CD4-positive, alpha-beta memory T cell (primary cell): ENCODE measurements at regions not wholly inside any gene's neighbourhood (a gene's known extent, or its start where the extent isn't known, plus 50 kb on each side); places are given as distances from the start of the nearest gene placed in this dataset.

Experiments used
- CTCF ChIA-PET: fragments of 350-600 bp; sonication (Branson Sonifier 250); formaldehyde crosslinking; loops from one replicate; lab custom pipeline; 2021; ENCODE audit warnings: inconsistent platforms; ENCODE audit not compliant: partially characterized antibody; lab: Charles Lee
- POLR2A ChIA-PET: fragments of 350-600 bp; sonication (Branson Sonifier 250); formaldehyde crosslinking; loops from one replicate; lab custom pipeline; 2021; ENCODE audit not compliant: partially characterized antibody; lab: Charles Lee
- DNase-seq, 5 donors: peaks; one replicate each; pipeline versions ENCODE4 v3.0.0 to v3.0.0-alpha.2; 2020 to 2022; ENCODE audit warnings: mixed read lengths in 1 of 5
- H3K27ac ChIP-seq: one replicate; pipeline ENCODE4 v1.7.0; 2013; ENCODE audit warnings: low read depth, low read length
- H3K27me3 ChIP-seq: 2 replicates; pipeline ENCODE4 v1.7.0; 2013; ENCODE audit warnings: mild to moderate bottlenecking, low read length, moderate library complexity; ENCODE audit not compliant: insufficient read depth
- H3K36me3 ChIP-seq: 2 replicates; pipeline ENCODE4 v1.7.0; 2013; ENCODE audit warnings: mild to moderate bottlenecking, low read length, moderate library complexity; ENCODE audit not compliant: insufficient read depth
- H3K4me1 ChIP-seq: 2 replicates; pipeline ENCODE4 v1.7.0; 2013; ENCODE audit warnings: mild to moderate bottlenecking, low read length, moderate library complexity; ENCODE audit not compliant: insufficient read depth
- H3K4me3 ChIP-seq, 2 donors: one replicate each; pipeline ENCODE4 v1.7.0; 2013; ENCODE audit warnings: low read length in 2 of 2, mild to moderate bottlenecking in 1 of 2
- H3K9me3 ChIP-seq, 2 donors: one replicate each; pipeline ENCODE4 v1.7.0; 2013; ENCODE audit warnings: low read length in 2 of 2, control low read depth in 1 of 2; ENCODE audit not compliant: control insufficient read depth in 1 of 2
- H3K27ac Mint-ChIP-seq, 7 donors: one replicate each; pipeline ENCODE4 v1.8.0; 2020 to 2021; ENCODE audit warnings: mixed read lengths in 7 of 7, mild to moderate bottlenecking in 6 of 7, inconsistent platforms in 3 of 7, moderate library complexity in 3 of 7
- H3K27me3 Mint-ChIP-seq, 2 donors: one replicate each; pipeline ENCODE4 v1.8.0; 2020 to 2021; ENCODE audit warnings: mixed read lengths in 2 of 2
- H3K36me3 Mint-ChIP-seq, 2 donors: one replicate each; pipeline ENCODE4 v1.8.0; 2020 to 2021; ENCODE audit warnings: mixed read lengths in 2 of 2, inconsistent platforms in 1 of 2, mild to moderate bottlenecking in 1 of 2
- H3K4me1 Mint-ChIP-seq, 4 donors: one replicate each; pipeline ENCODE4 v1.8.0; 2020 to 2021; ENCODE audit warnings: mixed read lengths in 4 of 4, mild to moderate bottlenecking in 1 of 4
- H3K4me3 Mint-ChIP-seq, 8 donors: one replicate each; pipeline ENCODE4 v1.8.0; 2020 to 2021; ENCODE audit warnings: mixed read lengths in 8 of 8, mild to moderate bottlenecking in 7 of 8, moderate library complexity in 6 of 8, inconsistent platforms in 3 of 8
- H3K9me3 Mint-ChIP-seq, 8 donors: one replicate each; pipeline ENCODE4 v1.8.0; 2020 to 2021; ENCODE audit warnings: mixed read lengths in 8 of 8, mild to moderate bottlenecking in 5 of 8, inconsistent platforms in 3 of 8, moderate library complexity in 1 of 8
- intact Hi-C: fragments of 100-400 bp; cut with micrococcal nuclease; formaldehyde crosslinking; loops from one replicate; pipeline ENCODE4 v1.15.1; 2023

DNA sequence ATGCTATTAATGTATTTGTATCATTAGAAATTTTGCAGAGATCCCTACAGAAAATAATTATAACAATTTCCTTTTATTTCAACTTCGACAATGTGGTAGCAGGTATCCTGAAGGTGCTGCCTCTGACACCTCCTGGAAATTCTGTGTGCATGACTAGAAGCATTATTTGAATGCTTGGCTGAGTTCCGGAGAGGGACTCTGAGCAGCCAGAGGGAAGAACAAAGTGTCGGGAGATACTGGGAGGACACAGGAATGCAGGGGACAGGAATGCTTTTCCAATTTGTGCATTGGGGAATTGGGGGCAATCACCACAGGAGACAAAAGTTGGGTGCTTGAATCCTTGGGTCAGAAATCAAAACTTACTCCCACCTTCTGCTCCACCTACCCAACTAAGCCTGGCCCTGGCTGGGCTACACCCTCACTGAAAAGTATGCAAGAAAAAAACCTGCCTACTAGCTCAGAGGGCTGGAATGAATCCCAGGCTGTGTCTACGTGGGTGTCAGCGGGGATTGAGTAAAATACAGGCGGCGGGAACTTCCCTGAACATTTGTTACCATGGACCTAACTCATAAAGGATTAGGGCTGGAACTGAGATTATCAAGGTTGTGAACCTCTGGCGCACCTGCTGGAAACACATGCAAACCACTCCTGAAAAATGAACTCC lies 299.3 kb downstream of the SOX11 start:
- Histone ChIP-seq H3K9me3 (no peaks in the 10 kb centered on the region), H3K27ac (no peak overlapping the region), H3K4me3 (no peak overlapping the region), H3K36me3 (no peaks in the 10 kb centered on the region), H3K27me3 (no peaks in the 10 kb centered on the region), H3K4me1 (no peaks in the 10 kb centered on the region)
- H3K36me3 Mint-ChIP-seq = no peaks in the 10 kb centered on the region
- intact Hi-C loops = no loop called here
- no peaks in the 10 kb centered on the region for H3K4me1 Mint-ChIP-seq
- POLR2A ChIA-PET = no interaction called here
- CTCF ChIA-PET = no interaction called here
- H3K27ac Mint-ChIP-seq = no peak overlapping the region
- no peak for DNase-seq
- peaks cover 0 to 2% of the 10 kb centered on the region in 2 donors for H3K27me3 Mint-ChIP-seq
- peaks cover 0 to 4% (median 0%) of the 10 kb centered on the region in 8 donors for H3K9me3 Mint-ChIP-seq
- no peak overlapping the region for H3K4me3 Mint-ChIP-seq

DNA sequence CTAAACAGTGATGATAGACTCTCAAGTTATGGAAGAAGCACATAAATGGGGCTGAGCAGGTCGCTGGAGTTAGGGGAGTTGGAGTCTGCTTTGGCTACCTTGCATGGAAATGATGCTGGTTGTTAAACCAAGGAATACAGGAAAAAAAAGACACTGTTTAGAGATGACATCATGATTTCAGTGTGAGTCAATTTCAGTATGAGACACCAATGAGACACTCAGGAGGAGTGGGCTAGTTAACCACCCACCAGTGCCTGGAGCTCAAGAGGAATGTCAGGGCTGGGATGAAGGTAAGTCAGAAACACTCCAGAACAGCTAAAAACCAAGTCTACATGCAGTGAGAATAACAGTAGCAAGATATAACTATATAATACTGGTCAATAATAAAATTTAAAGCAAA lies 303.6 kb downstream of the SOX11 start:
- Histone ChIP-seq H3K27me3 (no peaks in the 10 kb centered on the region), H3K36me3 (no peaks in the 10 kb centered on the region), H3K4me1 (no peaks in the 10 kb centered on the region), H3K9me3 (no peaks in the 10 kb centered on the region), H3K27ac (no peak overlapping the region), H3K4me3 (no peak overlapping the region)
- H3K4me1 Mint-ChIP-seq = no peaks in the 10 kb centered on the region
- H3K36me3 Mint-ChIP-seq = no peaks in the 10 kb centered on the region
- POLR2A ChIA-PET = no interaction called here
- peaks cover 0 to 4% (median 1%) of the 10 kb centered on the region in 8 donors for H3K9me3 Mint-ChIP-seq
- H3K27me3 Mint-ChIP-seq = peaks cover 0 to 2% of the 10 kb centered on the region in 2 donors
- intact Hi-C loops = no loop called here
- H3K27ac Mint-ChIP-seq = no peak overlapping the region
- no peak for DNase-seq
- CTCF ChIA-PET = no interaction called here
- H3K4me3 Mint-ChIP-seq = no peak overlapping the region

DNA sequence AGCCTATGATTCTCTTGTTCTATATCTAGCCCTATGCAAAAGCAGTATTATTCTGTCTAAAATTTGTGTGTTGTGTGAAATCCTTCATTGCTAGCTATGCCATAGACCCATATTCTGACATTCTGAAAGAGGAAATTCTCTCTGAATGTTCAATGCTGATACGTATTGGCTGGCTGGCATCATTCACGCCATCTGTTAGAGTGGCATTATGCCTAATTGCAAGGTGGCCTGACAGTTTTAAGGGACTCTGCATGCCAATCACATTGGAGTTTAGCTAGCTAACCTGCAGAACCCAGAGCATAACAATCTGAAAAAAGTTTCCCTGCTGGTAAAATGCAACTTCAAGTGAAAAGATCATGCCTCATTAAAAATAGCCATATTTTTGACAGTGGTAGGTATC lies 316.0 kb downstream of the SOX11 start:
- POLR2A ChIA-PET = no interaction called here

DNA sequence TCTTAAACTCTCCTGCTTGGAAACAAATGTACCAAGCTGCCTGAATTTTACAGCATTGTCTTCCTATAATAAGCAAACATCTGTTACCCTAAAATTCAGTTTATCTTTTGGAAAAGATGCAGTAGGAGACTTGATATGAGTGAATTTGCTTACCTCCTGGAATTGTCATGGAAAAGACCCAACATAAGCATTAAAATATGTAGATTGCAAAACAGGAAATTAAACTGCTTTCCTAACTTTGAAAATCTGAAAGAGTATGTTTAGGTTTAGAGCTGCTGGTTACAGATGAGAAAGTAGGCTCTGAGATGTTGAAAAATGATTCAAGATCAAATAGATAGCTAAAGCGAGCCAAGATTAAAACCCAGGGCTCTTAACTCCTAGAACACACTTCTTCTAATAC lies 316.5 kb downstream of the SOX11 start:
- Histone ChIP-seq H3K4me1 (no peaks in the 10 kb centered on the region), H3K27me3 (no peaks in the 10 kb centered on the region), H3K9me3 (no peaks in the 10 kb centered on the region), H3K4me3 (no peak overlapping the region), H3K27ac (no peak overlapping the region), H3K36me3 (no peaks in the 10 kb centered on the region)
- intact Hi-C loops = no loop called here
- peaks cover 0 to 4% (median 2%) of the 10 kb centered on the region in 8 donors for H3K9me3 Mint-ChIP-seq
- ChIA-PET CTCF (no interaction called here), POLR2A (no interaction called here)
- H3K4me1 Mint-ChIP-seq = no peaks in the 10 kb centered on the region
- no peak for DNase-seq
- no peaks in the 10 kb centered on the region for H3K27me3 Mint-ChIP-seq
- H3K36me3 Mint-ChIP-seq = no peaks in the 10 kb centered on the region
- H3K4me3 Mint-ChIP-seq = no peak overlapping the region
- no peak overlapping the region for H3K27ac Mint-ChIP-seq

More for the DNA sequence above, 316.0 kb downstream of the SOX11 start:
- no peak for DNase-seq
- Histone ChIP-seq H3K27ac (no peak overlapping the region), H3K36me3 (no peaks in the 10 kb centered on the region), H3K27me3 (no peaks in the 10 kb centered on the region), H3K4me1 (no peaks in the 10 kb centered on the region), H3K9me3 (no peaks in the 10 kb centered on the region), H3K4me3 (no peak overlapping the region)
- H3K4me3 Mint-ChIP-seq = no peak overlapping the region
- no peaks in the 10 kb centered on the region for H3K4me1 Mint-ChIP-seq
- intact Hi-C loops = no loop called here
- H3K36me3 Mint-ChIP-seq = no peaks in the 10 kb centered on the region
- peaks cover 0 to 4% (median 2%) of the 10 kb centered on the region in 8 donors for H3K9me3 Mint-ChIP-seq
- H3K27me3 Mint-ChIP-seq = no peaks in the 10 kb centered on the region
- CTCF ChIA-PET = no interaction called here
- no peak overlapping the region for H3K27ac Mint-ChIP-seq

DNA sequence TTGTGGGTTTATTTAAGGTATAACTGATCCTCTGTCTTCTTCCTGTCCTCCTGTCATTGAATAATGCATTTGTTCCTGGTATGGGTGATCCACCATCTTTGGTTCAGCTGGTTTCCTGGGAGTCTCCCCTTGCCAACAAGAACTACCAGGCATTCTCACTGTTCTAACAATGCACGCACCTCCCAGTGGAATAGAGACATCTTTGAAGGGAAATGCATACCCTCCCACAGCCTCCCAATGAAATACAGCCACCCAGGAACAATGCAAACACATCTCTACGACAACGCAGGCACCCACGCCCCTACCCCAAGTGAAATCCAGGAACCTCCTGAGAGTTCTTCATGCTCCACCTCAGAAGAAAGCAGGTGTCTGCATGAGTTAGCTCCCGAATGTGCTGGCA lies 318.0 kb downstream of the SOX11 start:
- ChIA-PET POLR2A (no interaction called here), CTCF (no interaction called here)
- no peaks in the 10 kb centered on the region for H3K36me3 ChIP-seq
- intact Hi-C loops = no loop called here
- no peaks in the 10 kb centered on the region for H3K27me3 ChIP-seq
- Mint-ChIP-seq H3K36me3 (no peaks in the 10 kb centered on the region), H3K4me3 (no peak overlapping the region), H3K27me3 (no peaks in the 10 kb centered on the region), H3K4me1 (no peaks in the 10 kb centered on the region), H3K9me3 (peaks cover 0 to 2% (median under 1%) of the 10 kb centered on the region in 8 donors), H3K27ac (no peak overlapping the region)
- no peaks in the 10 kb centered on the region for H3K4me1 ChIP-seq
- no peak for DNase-seq
- H3K9me3 ChIP-seq = no peaks in the 10 kb centered on the region
- no peak overlapping the region for H3K4me3 ChIP-seq
- no peak overlapping the region for H3K27ac ChIP-seq

DNA sequence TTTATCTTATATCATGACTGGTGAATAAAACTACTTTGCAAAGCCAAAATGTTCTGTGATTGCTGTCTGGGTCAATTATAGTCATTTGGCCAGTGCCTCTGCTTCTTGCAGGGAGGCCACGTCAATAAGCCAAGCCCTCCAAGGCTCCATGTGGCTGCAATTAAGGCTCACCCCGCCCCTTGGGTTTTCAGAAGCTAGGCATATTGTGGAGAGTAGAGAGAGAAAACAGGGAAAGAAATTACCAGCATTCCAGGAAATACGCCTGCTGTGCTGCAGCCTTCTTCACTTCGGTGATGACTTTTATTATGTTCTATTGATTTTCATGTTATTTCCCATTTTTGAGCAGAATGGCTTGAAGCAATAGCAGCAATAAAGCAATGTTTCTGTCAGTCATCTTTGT lies 319.7 kb downstream of the SOX11 start:
- CTCF ChIA-PET = no interaction called here
- DNase-seq = no peak
- Mint-ChIP-seq H3K27me3 (no peaks in the 10 kb centered on the region), H3K9me3 (peaks cover 0 to 2% (median 0%) of the 10 kb centered on the region in 8 donors), H3K36me3 (no peaks in the 10 kb centered on the region), H3K4me3 (no peak overlapping the region), H3K27ac (no peak overlapping the region), H3K4me1 (no peaks in the 10 kb centered on the region)
- Histone ChIP-seq H3K36me3 (no peaks in the 10 kb centered on the region), H3K27ac (no peak overlapping the region), H3K4me3 (no peak overlapping the region), H3K4me1 (no peaks in the 10 kb centered on the region), H3K27me3 (no peaks in the 10 kb centered on the region), H3K9me3 (no peaks in the 10 kb centered on the region)
- intact Hi-C loops = no loop called here
- POLR2A ChIA-PET = no interaction called here

DNA sequence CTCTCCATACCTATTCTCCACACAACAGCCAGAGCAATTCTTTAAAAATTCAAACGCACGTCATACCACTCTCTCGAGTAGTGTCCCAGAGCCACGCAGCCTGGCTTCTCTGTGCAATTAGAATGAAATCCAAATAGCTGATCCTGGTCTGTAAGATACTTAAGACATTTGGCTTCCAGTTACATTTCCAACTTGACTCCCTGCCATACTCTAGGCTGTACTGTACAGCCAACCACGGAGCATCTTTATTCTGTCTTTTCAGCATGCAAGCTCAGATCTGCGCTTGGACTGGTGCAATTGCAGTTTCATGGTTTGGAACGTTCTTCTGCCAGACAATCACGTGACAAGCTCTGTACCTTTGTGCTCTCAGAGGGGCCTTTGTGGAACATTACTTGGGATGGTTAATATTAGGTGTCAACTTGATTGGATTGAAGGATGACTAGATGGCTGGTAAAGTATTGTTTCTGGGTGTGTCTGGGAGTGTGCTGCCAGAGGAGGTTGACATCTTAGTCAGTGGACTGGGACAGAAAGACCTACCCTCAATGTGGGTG lies 325.6 kb downstream of the SOX11 start:
- Mint-ChIP-seq H3K4me3 (no peak overlapping the region), H3K9me3 (peaks cover 0 to 5% (median 0%) of the 10 kb centered on the region in 8 donors), H3K36me3 (no peaks in the 10 kb centered on the region), H3K27me3 (peaks cover 0 to 1% of the 10 kb centered on the region in 2 donors), H3K4me1 (no peaks in the 10 kb centered on the region), H3K27ac (no peak overlapping the region)
- POLR2A ChIA-PET = no interaction called here
- Histone ChIP-seq H3K27ac (no peak overlapping the region), H3K4me3 (no peak overlapping the region), H3K9me3 (no peaks in the 10 kb centered on the region), H3K27me3 (no peaks in the 10 kb centered on the region), H3K4me1 (no peaks in the 10 kb centered on the region), H3K36me3 (no peaks in the 10 kb centered on the region)
- intact Hi-C loops = no loop called here
- DNase-seq = no peak
- CTCF ChIA-PET = no interaction called here
